ENCODE measurements at regions not wholly inside any gene's neighbourhood (a gene's known extent, or its start where the extent isn't known, plus 50 kb on each side); places are given as distances from the start of the nearest gene placed in this dataset.

GRCh38 chr4:125760201-125760819, 445.6 kb downstream of the FAT4 start:
- DNase-seq: no peak
- Histone ChIP-seq H3F3A (ENCODE audit: insufficient read depth) (no peaks in the 10 kb centered on the region), H3K9ac (no peak overlapping the region), H2AFZ (peak overlapping the region; percentile 14; the same call in 1 of the 2 replicates), H3K9me2 (ENCODE audit: insufficient read depth) (no peaks in the 10 kb centered on the region), H3K4me3 (no peak overlapping the region), H3K79me2 (ENCODE audit: insufficient read depth) (no peaks in the 10 kb centered on the region), H3K9me3 (ENCODE audit: low read depth) (no peaks in the 10 kb centered on the region), H3K4me2 (ENCODE audit: unreplicated experiment) (no peak overlapping the region), H3K27ac (no peak overlapping the region), H3K27me3 (replicated peaks; ENCODE audit: insufficient read depth) (no peaks in the 10 kb centered on the region), H3K4me1 (ENCODE audit: insufficient read depth) (no peaks in the 10 kb centered on the region), H4K20me1 (ENCODE audit: insufficient read depth) (no peaks in the 10 kb centered on the region), H3K36me3 (ENCODE audit: low read depth) (no peaks in the 10 kb centered on the region)
- 56 to 57% methylated on average over 2 of the region's 2 CpGs for WGBS, 2 experiments (ENCODE audit: low coverage in 1 of 2, low lambda C conversion rate in 2 of 2, missing lambda C conversion rate in 2 of 2)
- in situ Hi-C loops (cut with MboI): no loop called here
- no peak for TF ChIP-seq EZH2 (IDR thresholded peaks at IDR 0.05; ENCODE audit: insufficient read depth, poor library complexity, severe bottlenecking)

- TF ChIP-seq EZH2phosphoT487 (IDR thresholded peaks at IDR 0.05; ENCODE audit: insufficient read depth, low read depth) (no peak), EZH2 (IDR thresholded peaks at IDR 0.05; ENCODE audit: insufficient read depth, poor library complexity, severe bottlenecking) (no peak)
- peak overlapping the region; percentile 14; the same call in 1 of the 2 replicates for H2AFZ ChIP-seq
- in situ Hi-C loops (cut with MboI): no loop called here
- no peaks in the 10 kb centered on the region for H3K36me3 ChIP-seq (ENCODE audit: low read depth)
- no peaks in the 10 kb centered on the region for H3K27me3 ChIP-seq (replicated peaks; ENCODE audit: insufficient read depth)
- no peaks in the 10 kb centered on the region for H3K9me3 ChIP-seq (ENCODE audit: low read depth)
- H3K4me2 ChIP-seq (ENCODE audit: unreplicated experiment): no peak overlapping the region
- no peaks in the 10 kb centered on the region for H3K4me1 ChIP-seq (ENCODE audit: insufficient read depth)
- no peaks in the 10 kb centered on the region for H3F3A ChIP-seq (ENCODE audit: insufficient read depth)
- 86 to 90% methylated on average over 3 of the region's 3 CpGs for WGBS, 2 experiments (ENCODE audit: low coverage in 1 of 2, low lambda C conversion rate in 2 of 2, missing lambda C conversion rate in 2 of 2)
- no peaks in the 10 kb centered on the region for H3K79me2 ChIP-seq (ENCODE audit: insufficient read depth)
- no peaks in the 10 kb centered on the region for H3K9me2 ChIP-seq (ENCODE audit: insufficient read depth)
- no peaks in the 10 kb centered on the region for H4K20me1 ChIP-seq (ENCODE audit: insufficient read depth)
- no peak overlapping the region for H3K27ac ChIP-seq
- no peak overlapping the region for H3K9ac ChIP-seq
- H3K4me3 ChIP-seq: no peak overlapping the region
- DNase-seq: no peak
Measured at GRCh38 chr4:125760956-125761355, 446.2 kb downstream of the FAT4 start.

DNA sequence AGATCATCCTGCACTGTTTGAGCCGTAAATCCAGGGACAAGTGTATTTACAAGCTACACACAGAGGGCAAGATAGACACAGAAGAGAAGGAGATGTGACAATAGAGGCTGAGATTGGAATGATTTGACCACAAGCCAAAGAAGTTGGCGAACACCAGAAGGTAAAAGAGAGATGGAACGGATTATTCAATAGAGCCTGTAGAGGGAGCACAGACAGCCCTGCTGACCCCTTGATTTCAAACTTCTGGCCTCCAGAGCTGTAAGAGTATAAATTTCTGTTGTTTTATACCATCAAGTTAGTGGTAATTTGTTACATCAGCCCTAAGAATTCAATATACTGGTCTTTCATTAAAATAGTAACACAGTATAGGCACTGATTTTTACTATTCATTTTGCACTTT, 447.8 kb downstream of the FAT4 start:
- no peak overlapping the region for H3K4me3 ChIP-seq

DNA sequence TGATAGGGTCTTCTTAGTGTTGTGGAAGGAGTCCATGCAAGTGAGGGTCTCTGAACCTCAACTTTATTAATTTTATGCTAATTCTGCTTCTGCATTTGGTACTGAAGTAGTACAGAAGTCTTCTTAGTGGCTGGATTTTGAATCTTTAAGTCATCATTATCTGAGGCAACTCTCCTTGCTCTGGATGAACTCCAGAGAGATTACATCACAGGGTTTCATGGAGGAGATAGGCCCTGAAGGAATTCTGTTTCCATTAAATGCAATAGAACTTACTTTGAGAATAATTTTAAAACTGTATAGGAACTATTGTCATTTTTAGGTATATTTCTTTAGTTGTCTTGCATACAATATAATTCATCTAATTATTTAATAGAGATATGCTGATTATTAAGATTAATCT, 451.2 kb downstream of the FAT4 start:
- no peaks in the 10 kb centered on the region for H3K9me3 ChIP-seq (ENCODE audit: low read depth)
- H3K36me3 ChIP-seq (ENCODE audit: low read depth): no peaks in the 10 kb centered on the region
- DNase-seq: peak; percentile 43
- no peak overlapping the region for H3K4me2 ChIP-seq (ENCODE audit: unreplicated experiment)
- no peaks in the 10 kb centered on the region for H3K4me1 ChIP-seq (ENCODE audit: insufficient read depth)
- H3K27me3 ChIP-seq (replicated peaks; ENCODE audit: insufficient read depth): no peaks in the 10 kb centered on the region
- no peak overlapping the region for H3K27ac ChIP-seq
- H3K9me2 ChIP-seq (ENCODE audit: insufficient read depth): no peaks in the 10 kb centered on the region
- H4K20me1 ChIP-seq (ENCODE audit: insufficient read depth): no peaks in the 10 kb centered on the region
- TF ChIP-seq EZH2phosphoT487 (IDR thresholded peaks at IDR 0.05; ENCODE audit: insufficient read depth, low read depth): no peak
- no peak for TF ChIP-seq EZH2 (IDR thresholded peaks at IDR 0.05; ENCODE audit: insufficient read depth, poor library complexity, severe bottlenecking)
- in situ Hi-C loops (cut with MboI): no loop called here
- H3K4me3 ChIP-seq: no peak overlapping the region
- no peaks in the 10 kb centered on the region for H3K79me2 ChIP-seq (ENCODE audit: insufficient read depth)
- H2AFZ ChIP-seq: no peak overlapping the region
- no peaks in the 10 kb centered on the region for H3F3A ChIP-seq (ENCODE audit: insufficient read depth)
- H3K9ac ChIP-seq: no peak overlapping the region

More for the DNA sequence above, 447.8 kb downstream of the FAT4 start:
- no peaks in the 10 kb centered on the region for H4K20me1 ChIP-seq (ENCODE audit: insufficient read depth)
- H3K4me2 ChIP-seq (ENCODE audit: unreplicated experiment): no peak overlapping the region
- no peak overlapping the region for H2AFZ ChIP-seq
- H3K9me2 ChIP-seq (ENCODE audit: insufficient read depth): no peaks in the 10 kb centered on the region
- no peaks in the 10 kb centered on the region for H3K9me3 ChIP-seq (ENCODE audit: low read depth)
- no peaks in the 10 kb centered on the region for H3K79me2 ChIP-seq (ENCODE audit: insufficient read depth)
- no peaks in the 10 kb centered on the region for H3K27me3 ChIP-seq (replicated peaks; ENCODE audit: insufficient read depth)
- WGBS, 2 experiments (ENCODE audit: low coverage in 1 of 2, low lambda C conversion rate in 2 of 2, missing lambda C conversion rate in 2 of 2): 78 to 79% methylated on average over 3 of the region's 3 CpGs
- DNase-seq: peak; percentile 9
- no peak overlapping the region for H3K27ac ChIP-seq
- in situ Hi-C loops (cut with MboI): no loop called here
- H3K36me3 ChIP-seq (ENCODE audit: low read depth): no peaks in the 10 kb centered on the region
- no peaks in the 10 kb centered on the region for H3F3A ChIP-seq (ENCODE audit: insufficient read depth)
- no peak for TF ChIP-seq EZH2 (IDR thresholded peaks at IDR 0.05; ENCODE audit: insufficient read depth, poor library complexity, severe bottlenecking)
- no peak for TF ChIP-seq EZH2phosphoT487 (IDR thresholded peaks at IDR 0.05; ENCODE audit: insufficient read depth, low read depth)
- no peaks in the 10 kb centered on the region for H3K4me1 ChIP-seq (ENCODE audit: insufficient read depth)
- no peak overlapping the region for H3K9ac ChIP-seq

Measured in GM23248 (cell line).